GM19238 (cell line): ENCODE measurements at regions not wholly inside any gene's neighbourhood (a gene's known extent, or its start where the extent isn't known, plus 50 kb on each side); places are given as distances from the start of the nearest gene placed in this dataset.
"Not testable (repeated sequence)": the region's sequence is repeated elsewhere in the genome, so short reads cannot be mapped to it uniquely, and the experiment has no call there.

Experiments
- DNase-seq: peaks from one replicate; pipeline ENCODE4 v3.0.0; 2011; ENCODE audit warnings: low spot score; ENCODE audit not compliant: insufficient read length

DNA sequence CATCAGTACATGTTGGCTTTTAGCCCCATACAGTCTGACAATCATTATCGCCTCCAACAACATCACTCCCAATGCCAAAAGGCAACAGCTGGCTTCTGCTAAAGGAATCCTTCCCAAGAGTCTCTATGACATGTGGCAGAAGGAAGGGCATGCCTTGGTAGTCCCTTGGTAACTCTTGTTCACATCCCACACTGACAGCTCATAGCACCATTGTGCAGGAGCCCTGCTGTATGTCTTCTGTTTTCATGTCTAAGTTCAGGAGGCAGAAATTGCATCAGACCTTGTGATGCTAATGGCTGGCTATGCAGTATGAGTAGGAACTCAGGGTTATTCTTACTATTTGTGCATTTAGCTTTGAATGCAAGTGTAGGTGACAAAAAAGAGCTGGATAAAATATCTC is 392.1 kb downstream of the PTH2R start:
- no peak for DNase-seq

DNA sequence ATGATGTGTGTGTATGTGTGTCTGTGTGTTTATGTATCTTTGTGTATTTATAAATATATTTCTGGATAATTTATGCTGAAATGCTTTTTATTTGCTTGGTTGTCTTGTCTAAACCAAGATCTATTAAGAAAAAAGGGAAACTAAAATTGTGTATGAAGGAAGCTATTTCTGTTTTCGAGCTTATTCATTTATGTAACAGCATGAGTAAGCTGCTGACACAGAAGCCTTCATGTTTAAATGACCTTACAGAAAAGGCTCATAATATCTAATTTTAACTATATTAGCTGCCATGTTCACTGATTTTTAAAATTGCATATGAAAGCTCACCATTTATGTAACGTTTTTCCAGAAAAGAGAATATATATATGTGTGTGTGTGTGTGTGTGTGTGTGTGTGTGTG is 392.8 kb downstream of the PTH2R start:
- no peak for DNase-seq

DNA sequence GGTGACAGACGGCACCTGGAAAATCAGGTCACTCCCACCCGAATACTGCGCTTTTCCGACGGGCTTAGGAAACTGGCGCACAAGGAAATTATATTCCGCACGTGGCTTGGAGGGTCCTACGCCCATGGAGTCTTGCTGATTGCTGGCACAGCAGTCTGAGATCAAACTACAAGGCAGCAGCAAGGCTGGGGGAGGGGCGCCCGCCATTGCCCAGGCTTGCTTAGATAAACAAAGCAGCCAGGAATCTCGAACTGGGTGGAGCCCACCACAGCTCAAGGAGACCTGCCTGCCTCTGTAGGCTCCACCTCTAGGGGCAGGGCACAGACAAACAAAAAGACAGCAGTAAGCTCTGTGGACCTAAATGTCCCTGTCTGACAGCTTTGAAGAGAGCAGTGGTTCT is 394.3 kb downstream of the PTH2R start:
- not testable (repeated sequence) for DNase-seq

DNA sequence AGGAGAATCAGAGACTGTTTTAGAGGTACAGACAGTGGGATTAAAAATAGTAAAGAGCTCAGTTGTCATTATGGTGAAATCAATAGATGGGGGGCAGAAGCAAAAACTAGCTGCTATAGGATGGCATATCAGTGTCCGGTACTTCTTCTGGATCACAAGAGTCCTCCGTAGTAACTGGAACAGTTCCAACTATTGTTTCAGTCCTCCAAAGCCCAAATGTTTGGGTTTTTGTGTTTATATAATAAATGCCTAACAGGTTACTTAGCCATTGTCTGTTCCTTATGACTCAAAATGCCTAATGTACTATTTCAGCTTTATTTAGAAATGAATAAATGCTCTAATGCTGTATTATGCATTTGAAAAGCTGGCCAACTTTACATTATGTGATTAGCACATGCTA is 401.2 kb downstream of the PTH2R start:
- DNase-seq = no peak

DNA sequence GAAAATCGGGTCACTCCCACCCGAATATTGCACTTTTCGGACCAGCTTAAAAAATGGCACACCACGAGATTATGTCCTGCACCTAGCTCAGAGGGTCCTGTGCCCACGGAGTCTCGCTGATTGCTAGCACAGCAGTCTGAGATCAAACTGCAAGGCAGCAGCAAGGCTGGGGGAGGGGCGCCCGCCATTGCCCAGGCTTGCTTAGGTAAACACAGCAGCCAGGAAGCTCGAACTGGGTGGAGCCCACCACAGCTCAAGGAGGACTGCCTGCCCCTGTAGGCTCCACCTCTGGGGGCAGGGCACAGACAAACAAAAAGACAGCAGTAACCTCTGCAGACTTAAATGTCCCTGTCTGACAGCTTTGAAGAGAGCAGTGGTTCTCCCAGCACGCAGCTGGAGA is 405.3 kb downstream of the PTH2R start:
- DNase-seq = not testable (repeated sequence)

DNA sequence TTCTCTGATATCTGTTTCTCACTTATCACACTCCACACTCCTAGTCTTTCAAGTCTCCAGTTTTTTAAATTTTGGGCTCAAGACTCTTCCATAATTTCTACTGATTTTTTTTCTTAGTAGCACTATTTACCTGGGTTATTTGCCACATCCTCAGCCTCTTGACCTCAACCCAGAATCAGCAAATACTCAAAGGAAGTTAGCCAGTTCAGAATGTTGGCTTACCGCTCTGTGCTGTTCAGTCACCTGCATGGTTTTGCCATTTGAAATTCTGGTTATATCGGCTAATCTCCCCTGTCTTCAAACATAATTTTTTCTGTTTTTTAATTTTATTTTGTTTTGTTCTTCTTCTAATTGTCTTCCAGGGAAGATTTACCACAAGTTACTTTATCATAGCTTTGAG is 412.6 kb downstream of the PTH2R start:
- no peak for DNase-seq

DNA sequence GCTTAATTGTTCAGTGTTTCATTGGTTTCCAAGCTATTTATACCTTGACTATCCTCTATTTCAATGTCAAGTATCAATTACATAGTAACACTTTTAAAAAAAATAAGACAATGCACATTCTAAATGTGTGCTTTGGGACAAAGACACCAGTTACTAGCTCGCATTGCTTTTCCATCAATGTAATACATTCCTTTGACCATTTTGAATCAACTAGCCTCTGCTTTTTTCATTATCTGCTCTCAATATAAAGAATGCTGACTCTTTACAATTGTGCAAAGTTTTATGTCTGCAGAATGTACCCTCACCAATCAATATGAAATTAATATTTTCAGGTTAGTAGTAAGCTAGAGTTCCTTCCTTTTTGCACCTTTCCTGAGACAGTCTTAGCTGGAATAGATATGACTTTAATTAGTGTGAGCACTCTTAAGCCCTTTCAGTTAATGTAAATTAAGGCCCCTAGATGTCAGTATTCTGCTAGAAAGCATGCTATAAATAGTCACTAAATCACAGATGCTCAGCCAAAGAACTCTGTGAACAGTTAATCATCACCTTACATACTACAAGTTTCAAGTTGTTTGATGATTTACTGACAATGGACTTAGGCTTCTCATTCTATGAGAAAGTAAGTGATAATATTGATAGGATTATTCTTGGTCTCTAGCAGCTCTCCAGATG is 413.6 kb downstream of the PTH2R start:
- DNase-seq = no peak

DNA sequence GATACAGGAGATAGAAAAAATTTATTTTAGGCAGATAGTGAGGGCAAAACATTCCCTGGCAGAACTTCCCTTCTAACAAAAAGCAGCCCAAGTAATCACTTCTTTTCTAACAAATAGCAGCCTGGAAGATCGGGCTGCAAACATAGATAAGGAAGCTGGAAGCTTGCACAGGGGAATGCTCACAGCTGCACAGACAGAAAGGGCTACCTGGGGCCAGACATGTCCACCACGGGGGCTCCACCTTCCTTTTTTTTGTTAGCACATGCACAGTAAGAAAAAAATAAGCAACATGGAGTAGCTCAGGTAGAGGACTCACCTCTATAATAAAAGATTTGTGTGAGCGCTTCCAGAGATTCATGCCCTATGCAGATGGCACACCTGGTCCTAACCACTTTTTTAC is 420.5 kb downstream of the PTH2R start:
- no peak for DNase-seq

DNA sequence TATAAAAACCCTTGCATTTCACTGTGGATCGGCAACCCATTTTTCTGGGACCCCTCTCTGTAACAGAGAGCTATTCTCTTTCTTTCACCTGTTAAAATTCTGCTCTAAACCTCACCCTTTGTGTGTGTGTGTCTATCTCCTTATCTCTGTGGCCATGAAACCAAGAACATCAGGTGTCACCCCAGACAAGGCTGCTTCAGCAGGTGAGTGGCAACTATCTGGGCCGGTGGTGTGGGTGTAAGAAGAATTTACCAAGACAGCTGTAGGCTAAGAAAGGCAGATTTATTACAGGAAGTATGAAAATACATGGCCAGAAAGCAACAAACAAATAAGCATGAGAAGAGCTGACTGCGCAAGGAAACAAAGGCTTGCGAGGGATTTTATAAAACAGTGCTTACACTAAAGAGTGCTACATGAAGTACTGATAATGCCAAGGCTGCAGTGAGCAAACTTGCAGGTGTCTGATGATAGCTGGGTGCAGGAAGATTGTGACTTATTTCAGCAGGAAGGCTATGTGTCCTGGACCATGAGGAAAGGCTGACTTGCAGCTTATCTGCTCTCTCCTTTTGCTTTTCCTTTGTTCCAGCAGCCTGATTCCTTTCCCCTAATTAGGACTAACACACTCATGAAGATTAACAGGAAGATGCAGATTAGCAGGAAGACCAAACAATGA is 421.1 kb downstream of the PTH2R start:
- no peak for DNase-seq

DNA sequence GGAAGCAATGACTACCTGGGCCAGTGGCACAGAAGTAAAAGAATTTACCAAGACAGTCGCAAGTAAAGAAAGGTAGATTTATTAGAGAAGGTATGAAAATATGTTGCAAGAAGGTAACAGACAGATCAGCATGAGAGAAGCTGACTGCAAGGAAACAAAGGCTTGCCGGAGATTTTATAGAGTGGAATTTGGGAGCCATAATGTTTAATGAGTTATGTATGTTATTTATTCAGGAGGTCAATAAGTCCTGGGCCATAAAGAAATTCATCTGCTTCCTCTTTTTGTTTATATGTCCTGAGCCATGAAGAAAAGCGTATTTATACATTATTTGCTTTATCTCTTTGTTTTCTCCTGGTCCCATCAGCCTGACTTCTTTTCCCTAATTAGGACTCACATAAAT is 423.6 kb downstream of the PTH2R start:
- no peak for DNase-seq

DNA sequence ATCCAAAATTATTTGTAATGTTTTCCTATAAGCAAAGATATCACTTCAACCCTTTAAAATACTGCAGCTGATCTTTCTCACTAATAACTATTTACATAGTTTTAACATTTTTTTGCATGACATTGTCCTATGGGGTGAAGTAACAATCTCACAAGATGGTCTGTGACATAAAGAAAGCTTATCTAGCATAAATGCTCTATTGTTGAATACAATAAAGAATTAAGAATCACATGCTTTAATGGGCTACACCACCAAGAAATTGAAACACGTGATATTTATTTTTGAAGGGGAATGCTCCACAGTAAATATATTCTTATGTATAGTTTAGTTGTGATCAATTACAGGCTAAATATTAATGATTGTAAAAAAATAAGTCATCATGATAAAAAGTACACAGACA is 441.1 kb downstream of the PTH2R start:
- DNase-seq = no peak

DNA sequence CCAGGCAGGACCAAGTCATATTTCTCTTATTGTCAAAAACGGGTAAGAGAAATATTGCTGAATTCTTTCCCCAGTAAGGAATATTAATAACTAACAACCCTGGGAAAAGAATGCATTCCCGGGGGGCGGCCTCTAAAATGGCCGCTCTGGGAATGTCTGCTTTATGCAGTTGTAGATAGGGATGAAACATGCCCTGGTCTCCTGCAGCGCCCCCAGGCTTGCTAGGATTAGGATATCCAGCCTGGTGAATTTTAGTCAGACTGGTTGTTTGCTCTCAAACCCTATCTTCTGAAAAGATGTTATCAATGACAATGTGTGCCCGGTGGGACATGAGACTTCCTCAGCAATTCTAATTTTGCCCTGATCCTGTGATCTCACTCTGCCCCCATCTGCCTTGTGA is 448.1 kb downstream of the PTH2R start:
- no peak for DNase-seq

DNA sequence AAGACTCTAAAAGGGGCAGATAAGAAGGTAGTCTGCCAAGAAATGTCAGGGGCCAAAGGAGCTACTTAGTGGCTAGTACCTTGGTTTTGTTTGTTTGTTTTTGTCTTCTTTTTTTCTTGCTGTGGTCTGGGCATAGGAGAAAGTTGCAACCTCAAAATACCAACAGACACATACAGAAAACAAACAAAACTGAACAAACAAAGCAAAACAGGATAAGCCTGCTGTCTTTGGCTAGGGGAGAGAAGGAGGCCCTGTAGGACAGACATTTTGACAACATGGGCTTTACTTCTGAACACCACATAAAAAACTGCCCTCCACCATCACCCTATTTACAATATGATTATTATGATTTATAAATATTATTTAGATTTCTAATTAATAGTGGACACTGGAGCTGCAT is 460.8 kb downstream of the PTH2R start:
- no peak for DNase-seq

DNA sequence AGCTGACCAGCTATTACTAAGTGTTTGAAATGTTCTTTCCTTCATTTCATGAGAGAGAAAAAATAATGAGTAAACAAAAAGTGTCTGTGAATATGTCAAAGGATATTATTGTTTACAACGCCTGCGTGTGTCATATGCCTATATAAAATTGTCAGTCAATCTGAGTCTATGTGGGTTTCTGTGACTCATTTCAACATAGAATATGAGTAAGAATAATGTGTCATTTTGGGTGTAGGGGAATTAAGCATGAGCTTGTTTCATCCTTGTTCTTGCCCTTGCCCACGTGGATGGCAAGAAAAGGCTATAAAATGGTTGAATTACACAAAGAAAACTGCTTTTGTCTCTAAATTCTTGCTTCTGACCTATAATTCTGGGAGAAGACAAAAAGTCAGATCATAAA is 466.0 kb downstream of the PTH2R start:
- DNase-seq = no peak

DNA sequence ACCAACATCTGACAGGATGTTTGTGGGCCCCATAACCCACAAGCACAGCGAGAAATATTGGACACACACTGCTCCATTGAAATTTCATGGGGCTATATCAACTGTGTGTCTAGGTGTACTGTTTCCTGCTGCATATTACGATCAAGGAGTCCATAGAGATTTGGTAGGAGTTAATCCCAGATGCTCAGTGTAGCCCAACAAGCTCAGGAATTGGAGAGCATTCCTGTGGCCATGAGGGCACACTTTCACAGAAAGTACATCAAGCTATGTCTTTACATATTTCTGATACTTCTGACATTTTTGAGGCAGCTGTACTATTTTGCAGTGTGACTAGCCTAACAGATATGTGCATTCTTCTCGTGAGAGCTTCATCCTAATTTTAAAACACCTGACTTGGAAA is 473.1 kb downstream of the PTH2R start:
- DNase-seq = no peak

DNA sequence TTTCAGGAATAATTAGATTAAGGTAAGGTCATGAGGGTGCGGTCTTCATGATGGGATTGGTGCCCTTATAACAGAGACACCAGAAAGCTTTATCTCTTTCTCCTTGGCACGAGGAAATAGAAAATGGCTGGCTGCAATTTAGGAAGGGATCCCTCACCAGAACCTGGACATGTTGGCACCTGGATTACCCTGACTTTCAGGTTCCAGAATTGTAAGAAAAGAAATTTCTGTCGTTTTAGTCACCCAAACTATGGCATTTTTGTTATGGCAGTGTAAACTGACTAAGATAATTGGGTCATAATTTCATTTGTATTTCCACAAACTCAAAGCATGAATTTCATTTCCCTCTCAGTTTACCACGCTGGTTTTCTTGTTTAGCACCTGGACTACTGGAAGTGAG is 473.6 kb downstream of the PTH2R start:
- no peak for DNase-seq

DNA sequence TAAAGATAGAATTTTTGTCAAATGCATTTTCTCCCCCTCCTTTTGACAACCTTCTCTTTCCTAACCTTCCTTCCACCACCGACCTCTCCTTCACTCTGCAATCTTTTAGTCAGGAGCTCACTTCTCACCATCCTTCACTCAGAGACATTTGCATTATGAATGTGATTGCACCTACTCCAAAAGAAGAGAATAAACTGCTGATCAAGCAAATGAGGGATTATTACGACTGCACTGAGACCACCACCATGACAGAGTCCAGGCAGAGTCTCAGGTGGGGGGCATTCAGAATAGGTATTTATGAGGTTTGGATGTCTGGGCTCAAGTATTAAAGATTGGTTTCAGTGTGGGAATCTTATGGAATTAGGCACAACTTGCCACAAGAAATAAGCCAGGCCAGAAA is 483.9 kb downstream of the PTH2R start:
- DNase-seq = no peak

DNA sequence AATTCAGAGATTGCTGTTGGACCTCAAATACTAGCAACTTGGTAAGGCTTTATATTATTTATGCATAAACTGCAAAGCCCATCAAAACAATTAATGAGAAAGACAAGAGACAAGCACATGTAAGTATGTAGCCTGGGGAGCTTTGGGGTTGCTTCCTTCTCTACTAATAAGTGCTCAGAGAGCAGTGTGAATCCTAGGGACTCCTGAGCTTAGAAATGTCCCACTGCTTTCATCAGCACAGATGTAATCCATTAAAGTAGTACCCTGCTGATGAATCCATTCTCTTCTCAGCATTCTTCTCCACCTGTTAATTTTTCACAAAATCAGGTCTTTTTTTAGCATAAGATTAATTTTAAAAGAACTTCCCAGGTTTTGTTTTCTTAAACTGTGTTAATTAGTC is 485.6 kb downstream of the PTH2R start:
- DNase-seq = no peak

DNA sequence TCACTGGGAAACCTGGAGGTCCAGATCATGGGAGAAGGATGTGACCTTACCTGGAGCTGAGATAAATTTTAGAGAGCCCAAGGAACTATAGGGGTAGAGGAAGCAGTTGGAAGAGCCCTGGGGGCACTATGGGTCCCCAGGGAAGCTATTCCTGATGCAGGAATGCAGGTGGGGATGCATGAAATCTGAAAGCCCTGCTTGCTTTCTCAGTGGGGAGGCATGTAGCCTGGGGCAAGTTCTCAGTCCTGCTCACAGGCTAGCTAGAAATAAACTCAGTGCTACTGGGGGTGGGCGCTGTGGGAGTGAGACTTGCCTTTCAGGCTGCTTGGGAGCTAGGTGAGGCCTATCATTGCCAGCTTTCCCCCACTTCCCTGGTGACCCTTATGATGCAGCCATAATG is 499.7 kb downstream of the PTH2R start:
- no peak for DNase-seq

DNA sequence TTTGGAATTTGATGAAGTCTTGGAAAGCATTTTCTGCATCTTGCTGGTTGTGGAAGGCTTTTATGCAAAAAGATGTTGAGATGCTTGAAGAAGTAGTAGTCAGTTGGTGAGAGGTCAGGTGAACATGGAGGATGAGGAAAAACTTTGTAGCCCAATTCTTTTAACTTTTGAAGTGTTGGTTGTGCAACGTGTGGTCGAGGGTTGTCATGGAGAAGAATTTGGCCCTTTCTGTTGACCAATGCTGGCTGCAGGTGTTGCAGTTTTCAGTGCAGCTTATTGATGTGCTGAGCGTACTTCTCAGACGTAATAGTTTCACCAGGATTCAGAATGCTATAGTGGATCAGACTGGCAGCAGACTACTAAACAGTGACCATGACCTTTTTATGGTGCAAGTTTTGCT is 508.4 kb upstream of the MAP2 start:
- no peak for DNase-seq

DNA sequence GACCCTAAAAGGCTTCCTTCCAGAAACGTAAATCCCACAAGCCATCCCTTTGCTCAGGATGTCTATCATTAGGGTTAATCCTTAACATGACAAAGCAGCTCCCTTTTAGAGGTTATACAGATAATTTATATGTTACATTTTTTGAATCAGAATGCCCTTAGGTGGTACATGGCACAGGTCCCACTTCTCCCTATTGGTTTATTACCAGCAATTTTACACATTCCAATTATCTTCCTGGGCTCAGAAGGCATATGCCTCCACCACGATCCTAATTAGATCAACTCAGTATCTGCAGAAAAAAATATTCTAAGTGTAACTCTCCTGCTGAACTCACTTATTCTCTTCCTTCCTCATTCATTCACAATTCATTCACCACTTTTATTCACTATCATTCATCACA is 507.0 kb upstream of the MAP2 start:
- no peak for DNase-seq

DNA sequence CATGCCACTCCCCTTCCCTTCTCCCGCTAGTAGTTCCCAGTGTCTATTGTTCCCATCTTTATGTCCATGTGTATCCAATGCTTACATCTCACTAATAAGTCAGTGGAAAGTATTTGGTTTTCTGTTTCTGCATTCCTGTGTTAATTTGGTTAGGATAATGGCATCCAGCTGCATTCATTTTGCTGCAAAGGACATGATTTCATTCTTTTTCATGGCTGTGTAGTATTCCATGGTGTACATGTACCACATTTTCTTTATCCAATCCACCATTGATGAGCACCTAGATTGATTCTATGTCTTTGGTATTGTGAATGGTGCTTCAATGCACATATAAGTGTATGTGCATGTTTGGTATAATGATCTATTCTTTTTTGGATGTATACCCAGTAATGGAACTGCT is 502.5 kb upstream of the MAP2 start:
- DNase-seq = not testable (repeated sequence)

DNA sequence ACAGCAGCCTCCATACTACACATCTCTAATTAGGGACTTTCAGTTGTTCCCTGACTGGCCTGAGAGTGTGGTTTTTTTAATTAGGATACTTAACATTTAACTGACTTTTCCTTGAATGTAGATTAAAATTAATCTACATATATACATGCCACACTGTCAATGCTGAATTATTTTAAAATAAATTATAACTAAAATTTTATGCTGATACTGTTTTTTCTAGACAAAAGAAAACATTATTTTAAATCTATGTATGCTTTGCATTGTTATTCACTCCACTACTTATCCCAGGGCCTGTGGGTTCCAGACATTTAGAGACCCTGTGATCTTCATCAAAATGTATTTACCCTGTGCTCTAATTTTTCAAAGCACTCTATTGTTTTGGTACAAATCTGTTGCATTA is 496.0 kb upstream of the MAP2 start:
- no peak for DNase-seq
